ENCODE measurements at regions not wholly inside any gene's neighbourhood (a gene's known extent, or its start where the extent isn't known, plus 50 kb on each side); places are given as distances from the start of the nearest gene placed in this dataset.

GRCh38 chr10:85147346-85148250 lies 819.2 kb downstream of the CCSER2 start:
- DNase-seq (ENCODE audit: low spot score in 2 of 2) = no peak
- Histone ChIP-seq H3K27me3 (no peaks in the 10 kb centered on the region), H3K36me3 (no peaks in the 10 kb centered on the region), H3K4me1 (no peaks in the 10 kb centered on the region), H3K9me3 (no peaks in the 10 kb centered on the region), H3K27ac (no peak overlapping the region), H3K4me3 (no peak overlapping the region)
- 86 to 100% methylated on average over 1 of the region's 1 CpG for WGBS, 2 donors
- TF ChIP-seq EP300 (IDR thresholded peaks at IDR 0.05) (no peak), POLR2A (IDR thresholded peaks at IDR 0.05) (no peak)
- TF ChIP-seq, protein P1, sequence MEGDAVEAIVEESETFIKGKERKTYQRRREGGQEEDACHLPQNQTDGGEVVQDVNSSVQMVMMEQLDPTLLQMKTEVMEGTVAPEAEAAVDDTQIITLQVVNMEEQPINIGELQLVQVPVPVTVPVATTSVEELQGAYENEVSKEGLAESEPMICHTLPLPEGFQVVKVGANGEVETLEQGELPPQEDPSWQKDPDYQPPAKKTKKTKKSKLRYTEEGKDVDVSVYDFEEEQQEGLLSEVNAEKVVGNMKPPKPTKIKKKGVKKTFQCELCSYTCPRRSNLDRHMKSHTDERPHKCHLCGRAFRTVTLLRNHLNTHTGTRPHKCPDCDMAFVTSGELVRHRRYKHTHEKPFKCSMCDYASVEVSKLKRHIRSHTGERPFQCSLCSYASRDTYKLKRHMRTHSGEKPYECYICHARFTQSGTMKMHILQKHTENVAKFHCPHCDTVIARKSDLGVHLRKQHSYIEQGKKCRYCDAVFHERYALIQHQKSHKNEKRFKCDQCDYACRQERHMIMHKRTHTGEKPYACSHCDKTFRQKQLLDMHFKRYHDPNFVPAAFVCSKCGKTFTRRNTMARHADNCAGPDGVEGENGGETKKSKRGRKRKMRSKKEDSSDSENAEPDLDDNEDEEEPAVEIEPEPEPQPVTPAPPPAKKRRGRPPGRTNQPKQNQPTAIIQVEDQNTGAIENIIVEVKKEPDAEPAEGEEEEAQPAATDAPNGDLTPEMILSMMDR (IDR thresholded peaks at IDR 0.05) = no peak

DNA sequence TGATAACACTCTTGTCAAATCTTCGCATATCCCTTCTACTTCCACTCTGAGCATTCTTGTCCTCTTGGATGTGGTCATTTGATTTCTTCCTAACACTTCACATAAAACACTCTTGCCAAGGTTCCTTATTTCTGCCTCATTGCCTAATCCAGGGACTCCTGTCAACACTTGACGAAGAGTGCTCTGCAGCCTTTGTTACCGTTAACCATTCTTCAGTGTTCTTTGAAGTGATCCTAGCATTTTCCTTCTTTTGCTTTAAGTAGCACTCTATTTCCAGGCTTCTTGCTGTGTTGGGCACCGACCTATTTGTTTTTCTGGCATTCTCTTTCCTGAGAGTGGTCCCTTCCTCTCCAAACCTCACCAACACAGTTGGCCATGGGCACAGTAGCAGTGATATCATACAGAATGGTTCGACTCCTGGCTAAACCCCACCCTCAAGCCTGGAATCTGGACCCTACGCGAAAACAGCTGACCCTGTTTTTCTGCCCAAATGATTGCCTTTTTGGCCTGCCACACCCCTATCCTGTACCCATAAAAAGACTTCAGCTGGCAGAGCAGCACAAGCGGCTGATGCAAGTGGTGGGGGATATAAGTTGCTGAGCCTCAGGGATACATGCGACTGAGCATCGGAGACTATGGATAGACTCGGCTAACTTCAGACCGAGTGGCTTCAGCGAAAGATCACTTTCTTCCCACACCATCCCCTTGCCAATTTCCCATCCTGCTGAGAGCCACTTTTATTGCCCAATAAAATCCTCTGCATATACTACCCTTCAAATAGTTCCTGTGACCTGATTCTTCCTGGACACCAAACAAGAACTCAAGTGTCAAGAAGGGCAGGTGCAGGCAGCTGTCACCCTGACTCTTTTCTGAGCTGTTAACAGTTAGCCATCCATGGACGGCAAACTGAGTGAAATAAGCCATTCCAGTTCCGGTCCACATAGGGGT lies 820.6 kb downstream of the CCSER2 start:
- H3K4me1 ChIP-seq = no peaks in the 10 kb centered on the region
- TF ChIP-seq EP300 (IDR thresholded peaks at IDR 0.05) = no peak
- TF ChIP-seq, protein P1 (IDR thresholded peaks at IDR 0.05) = no peak
- no peaks in the 10 kb centered on the region for H3K36me3 ChIP-seq
- no peak overlapping the region for H3K27ac ChIP-seq
- DNase-seq (ENCODE audit: low spot score in 2 of 2) = no peak
- H3K4me3 ChIP-seq = no peak overlapping the region
- WGBS, 2 donors = 53 to 61% methylated on average over 15 of the region's 15 CpGs
- no peaks in the 10 kb centered on the region for H3K27me3 ChIP-seq
- H3K9me3 ChIP-seq = no peaks in the 10 kb centered on the region

GRCh38 chr10:85149766-85150165 lies 821.4 kb downstream of the CCSER2 start:
- Histone ChIP-seq H3K9me3 (no peaks in the 10 kb centered on the region), H3K4me1 (no peaks in the 10 kb centered on the region), H3K27ac (no peak overlapping the region), H3K4me3 (no peak overlapping the region), H3K36me3 (no peaks in the 10 kb centered on the region), H3K27me3 (no peaks in the 10 kb centered on the region)
- no peak for DNase-seq (ENCODE audit: low spot score in 2 of 2)
- WGBS, 2 donors = 85 to 88% methylated on average over 2 of the region's 2 CpGs
- TF ChIP-seq, protein P1 (IDR thresholded peaks at IDR 0.05) = no peak
- TF ChIP-seq POLR2A (IDR thresholded peaks at IDR 0.05) (no peak), EP300 (IDR thresholded peaks at IDR 0.05) (no peak)

DNA sequence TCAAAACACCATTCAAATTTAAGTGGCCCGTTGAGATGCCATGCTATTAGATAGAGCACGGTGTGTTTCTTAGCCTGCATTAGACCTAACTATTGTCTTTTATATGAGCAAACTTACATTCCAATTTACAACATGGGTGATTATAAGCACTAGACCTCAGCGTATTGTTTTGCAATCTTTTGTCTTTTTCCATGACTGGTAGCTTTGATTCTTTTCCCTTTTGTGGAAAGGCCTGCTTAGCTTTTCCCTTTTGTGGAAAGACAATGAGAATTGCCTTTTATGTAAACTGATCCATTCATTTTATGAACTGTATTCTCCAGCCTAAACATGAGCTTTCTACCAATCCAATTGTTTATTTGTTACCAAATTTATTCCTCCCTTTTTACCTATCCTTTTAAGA lies 823.1 kb downstream of the CCSER2 start:
- Histone ChIP-seq H3K36me3 (no peaks in the 10 kb centered on the region), H3K27ac (no peak overlapping the region), H3K9me3 (no peaks in the 10 kb centered on the region), H3K27me3 (no peaks in the 10 kb centered on the region), H3K4me1 (no peaks in the 10 kb centered on the region), H3K4me3 (no peak overlapping the region)
- DNase-seq (ENCODE audit: low spot score in 2 of 2) = no peak
- no peak for TF ChIP-seq POLR2A (IDR thresholded peaks at IDR 0.05)
- TF ChIP-seq, protein P1 (IDR thresholded peaks at IDR 0.05) = no peak
- WGBS, 2 donors = 63 to 71% methylated on average over 3 of the region's 3 CpGs

GRCh38 chr10:85152496-85152895 lies 824.1 kb downstream of the CCSER2 start:
- H3K36me3 ChIP-seq = no peaks in the 10 kb centered on the region
- no peaks in the 10 kb centered on the region for H3K27me3 ChIP-seq
- H3K4me3 ChIP-seq = no peak overlapping the region
- H3K9me3 ChIP-seq = no peaks in the 10 kb centered on the region
- no peak for TF ChIP-seq POLR2A (IDR thresholded peaks at IDR 0.05)
- TF ChIP-seq EP300 (IDR thresholded peaks at IDR 0.05) = no peak
- TF ChIP-seq, protein P1 (IDR thresholded peaks at IDR 0.05) = no peak
- no peak overlapping the region for H3K27ac ChIP-seq
- WGBS, 2 donors = 36 to 40% methylated on average over 3 of the region's 3 CpGs
- H3K4me1 ChIP-seq = no peaks in the 10 kb centered on the region
- no peak for DNase-seq (ENCODE audit: low spot score in 2 of 2)
